Left renal cortex interstitium (tissue), 4 donors: ENCODE measurements at regions not wholly inside any gene's neighbourhood (a gene's known extent, or its start where the extent isn't known, plus 50 kb on each side); places are given as distances from the start of the nearest gene placed in this dataset.
A peak's percentile ranks its signal among the peaks of the same experiment; 100 is the strongest.
"Not testable (repeated sequence)": the region's sequence is repeated elsewhere in the genome, so short reads cannot be mapped to it uniquely, and the experiment has no call there.

Experiments
- DNase-seq, 4 donors: peaks; one replicate each; pipeline ENCODE4 v3.0.0-alpha.2; 2013; ENCODE audit warnings: low read depth in 4 of 4, low spot score in 2 of 4, missing footprints in 1 of 4

GRCh38 chr12:58670623-58671022 is 249.7 kb downstream of the LRIG3 start:
- no peak for DNase-seq

- no peak for DNase-seq
These were observed 249.1 kb downstream of the LRIG3 start for GRCh38 chr12:58671196-58671595.

- DNase-seq, result no peak
These were observed 247.3 kb downstream of the LRIG3 start for GRCh38 chr12:58673021-58673420.

- not testable (repeated sequence) for DNase-seq
These were observed 242.5 kb downstream of the LRIG3 start for GRCh38 chr12:58677833-58678232.

- no peak for DNase-seq
These were observed 241.6 kb downstream of the LRIG3 start for GRCh38 chr12:58678753-58679152.

GRCh38 chr12:58681730-58682129 is 238.6 kb downstream of the LRIG3 start:
- no peak for DNase-seq

- DNase-seq, result no peak
These were observed 225.0 kb downstream of the LRIG3 start for GRCh38 chr12:58695263-58695662.

- DNase-seq, result no peak
These were observed 218.8 kb downstream of the LRIG3 start for GRCh38 chr12:58701536-58701935.

GRCh38 chr12:58703866-58704265 is 216.4 kb downstream of the LRIG3 start:
- DNase-seq, result peak in 2 of 4 donors; percentile 1 to 10

- DNase-seq, result not testable (repeated sequence)
These were observed 215.5 kb downstream of the LRIG3 start for GRCh38 chr12:58704770-58705169.

GRCh38 chr12:58710901-58711300 is 209.4 kb downstream of the LRIG3 start:
- DNase-seq, result no peak

GRCh38 chr12:58711974-58712373 is 208.3 kb downstream of the LRIG3 start:
- no peak for DNase-seq

- DNase-seq, result no peak
These were observed 207.3 kb downstream of the LRIG3 start for GRCh38 chr12:58712976-58713375.

GRCh38 chr12:58719161-58719560 is 201.1 kb downstream of the LRIG3 start:
- DNase-seq, result no peak

GRCh38 chr12:58720421-58720820 is 199.9 kb downstream of the LRIG3 start:
- DNase-seq, result no peak

GRCh38 chr12:58725400-58726105 is 194.8 kb downstream of the LRIG3 start:
- no peak for DNase-seq

GRCh38 chr12:58727521-58727920 is 192.8 kb downstream of the LRIG3 start:
- no peak for DNase-seq

- DNase-seq, result no peak
These were observed 191.9 kb downstream of the LRIG3 start for GRCh38 chr12:58728397-58728796.

GRCh38 chr12:58731096-58731495 is 189.2 kb downstream of the LRIG3 start:
- no peak for DNase-seq

- no peak for DNase-seq
These were observed 187.4 kb downstream of the LRIG3 start for GRCh38 chr12:58732894-58733293.

- no peak for DNase-seq
These were observed 179.1 kb downstream of the LRIG3 start for GRCh38 chr12:58741226-58741625.

GRCh38 chr12:58745348-58746125 is 174.8 kb downstream of the LRIG3 start:
- DNase-seq, result no peak
